HepG2 (cell line): ENCODE measurements at regions not wholly inside any gene's neighbourhood (a gene's known extent, or its start where the extent isn't known, plus 50 kb on each side); places are given as distances from the start of the nearest gene placed in this dataset.

Source experiments
- FOXJ3 ChIP-seq: sonication (generic); formaldehyde crosslinking; IDR thresholded peaks from 2 replicates; pipeline ENCODE4 v1.4.0; 2020; ENCODE audit warnings: missing genetic modification reagents, mild to moderate bottlenecking, borderline replicate concordance
- GABPA ChIP-seq, 2 experiments: IDR thresholded peaks; 2 replicates each; pipeline ENCODE4 v1.6.1; 2011 to 2016; ENCODE audit warnings: low read depth in 2 of 2, low read length in 1 of 2, missing biosample characterization in 1 of 2, missing genetic modification characterization in 1 of 2
- HIVEP1 ChIP-seq: sonication (generic); formaldehyde crosslinking; IDR thresholded peaks from 2 replicates; pipeline ENCODE4 v1.4.0; 2020; ENCODE audit warnings: mild to moderate bottlenecking, missing genetic modification reagents
- POLR2A ChIP-seq, 2 experiments: IDR thresholded peaks; 2 replicates each; pipeline ENCODE4 v1.6.1; 2011; ENCODE audit warnings: low read depth in 2 of 2, low read length in 2 of 2, mild to moderate bottlenecking in 1 of 2, moderate library complexity in 1 of 2; ENCODE audit not compliant: insufficient read depth in 1 of 2
- POLR2AphosphoS5 ChIP-seq: IDR thresholded peaks from 2 replicates; pipeline ENCODE4 v1.6.1; 2012; ENCODE audit warnings: low read depth, low read length
- SNAPC4 ChIP-seq: sonication (generic); formaldehyde crosslinking; IDR thresholded peaks from 2 replicates; pipeline ENCODE4 v1.4.0; 2020; ENCODE audit warnings: mild to moderate bottlenecking, missing genetic modification reagents
- TCF12 ChIP-seq, 2 experiments: fragments of 450-650 bp in 1 of 2; sonication (generic) in 1 of 2; formaldehyde crosslinking in 1 of 2; IDR thresholded peaks; 2 replicates each; pipeline versions ENCODE4 v1.6.1 to v1.8.0; 2017 to 2022; ENCODE audit warnings: antibody characterized with exemption in 1 of 2, mild to moderate bottlenecking in 1 of 2, missing genetic modification reagents in 1 of 2, moderate library complexity in 1 of 2
- ZKSCAN1 ChIP-seq: fragments of 150-350 bp; IDR thresholded peaks from 2 replicates; pipeline ENCODE4 v1.6.1; 2014; ENCODE audit warnings: low read length
- TF ChIP-seq, protein P1 (sequence below): sonication (generic); formaldehyde crosslinking; IDR thresholded peaks from 2 replicates; pipeline ENCODE4 v1.5.0; 2020; ENCODE audit warnings: mild to moderate bottlenecking, missing genetic modification reagents, moderate library complexity

GRCh38 chr16:72645538-72645937, 402.4 kb downstream of the ZFHX3 start:
- TF ChIP-seq FOXJ3 (CRISPR knock-in tag) (no peak), ZKSCAN1 (no peak), POLR2AphosphoS5 (no peak), POLR2A (IDR thresholded peaks at IDR 0.05; ENCODE audit: insufficient read depth in 1 of 2, low read depth in 2 of 2, low read length in 2 of 2) (no peak), SNAPC4 (no peak), HIVEP1 (CRISPR knock-in tag) (no peak), GABPA (IDR thresholded peaks at IDR 0.05; ENCODE audit: low read depth, low read length) (no peak), GABPA (CRISPR knock-in tag; IDR thresholded peaks at IDR 0.05; ENCODE audit: low read depth) (no peak), TCF12 (IDR thresholded peaks at IDR 0.05) (no peak), TCF12 (CRISPR knock-in tag; IDR thresholded peaks at IDR 0.05) (no peak)
- TF ChIP-seq, protein P1, sequence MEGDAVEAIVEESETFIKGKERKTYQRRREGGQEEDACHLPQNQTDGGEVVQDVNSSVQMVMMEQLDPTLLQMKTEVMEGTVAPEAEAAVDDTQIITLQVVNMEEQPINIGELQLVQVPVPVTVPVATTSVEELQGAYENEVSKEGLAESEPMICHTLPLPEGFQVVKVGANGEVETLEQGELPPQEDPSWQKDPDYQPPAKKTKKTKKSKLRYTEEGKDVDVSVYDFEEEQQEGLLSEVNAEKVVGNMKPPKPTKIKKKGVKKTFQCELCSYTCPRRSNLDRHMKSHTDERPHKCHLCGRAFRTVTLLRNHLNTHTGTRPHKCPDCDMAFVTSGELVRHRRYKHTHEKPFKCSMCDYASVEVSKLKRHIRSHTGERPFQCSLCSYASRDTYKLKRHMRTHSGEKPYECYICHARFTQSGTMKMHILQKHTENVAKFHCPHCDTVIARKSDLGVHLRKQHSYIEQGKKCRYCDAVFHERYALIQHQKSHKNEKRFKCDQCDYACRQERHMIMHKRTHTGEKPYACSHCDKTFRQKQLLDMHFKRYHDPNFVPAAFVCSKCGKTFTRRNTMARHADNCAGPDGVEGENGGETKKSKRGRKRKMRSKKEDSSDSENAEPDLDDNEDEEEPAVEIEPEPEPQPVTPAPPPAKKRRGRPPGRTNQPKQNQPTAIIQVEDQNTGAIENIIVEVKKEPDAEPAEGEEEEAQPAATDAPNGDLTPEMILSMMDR, result no peak
